A549 (cell line): ENCODE measurements at regions not wholly inside any gene's neighbourhood (a gene's known extent, or its start where the extent isn't known, plus 50 kb on each side); places are given as distances from the start of the nearest gene placed in this dataset.

Source experiments
- ATAC-seq, 2 experiments: fragments of 200-7000 bp in 1 of 2; fragments of >200 bp in 1 of 2; cut with Nextera tagmentation in 1 of 2; cut with Tn5 transposase in 1 of 2; 3 replicates each; pipeline versions ENCODE4 v1.8.0 to v1.9.1; 2018 to 2020; ENCODE audit warnings: mild to moderate bottlenecking in 1 of 2, moderate library complexity in 1 of 2
- CTCF ChIA-PET: fragments of 300-600 bp; sonication (Branson Sonifier 250); formaldehyde crosslinking; extraction: SDS; loops from one replicate; lab custom pipeline; 2021; ENCODE audit warnings: antibody characterized with exemption, inconsistent platforms; lab: Yijun Ruan, JAX
- POLR2A ChIA-PET: fragments of 350-600 bp; formaldehyde crosslinking; extraction: SDS; loops from one replicate; lab custom pipeline; 2021; ENCODE audit warnings: antibody characterized with exemption, inconsistent platforms; lab: Yijun Ruan, JAX
- DNase-seq, 2 experiments: peaks; one replicate each; pipeline versions ENCODE4 v3.0.0 to v3.0.0-alpha.2; 2011 to 2016; ENCODE audit warnings: low read depth in 1 of 2, low spot score in 1 of 2
- FAIRE-seq: peaks from 2 replicates; lab custom pipeline; 2011; peaks lifted over from hg19 to GRCh38; lab: Jason Lieb, UNC
- H3K27ac ChIP-seq, 2 experiments: fragments of >200 bp; sonication (Bioruptor Twin); formaldehyde crosslinking; 3 replicates each; pipeline ENCODE4 v1.5.1; 2016 to 2017
- H3K4me1 ChIP-seq: fragments of >200 bp; sonication (Bioruptor Twin); formaldehyde crosslinking; 3 replicates; pipeline ENCODE4 v1.6.1; 2016
- H3K4me2 ChIP-seq: fragments of >200 bp; sonication (Bioruptor Twin); formaldehyde crosslinking; 3 replicates; pipeline ENCODE4 v1.6.1; 2016
- H3K4me3 ChIP-seq: fragments of >200 bp; sonication (Bioruptor Twin); formaldehyde crosslinking; 3 replicates; pipeline ENCODE4 v1.5.1; 2016
- H3K9me3 ChIP-seq: fragments of >200 bp; sonication (Bioruptor Twin); formaldehyde crosslinking; 3 replicates; pipeline ENCODE4 v1.6.1; 2016
- CBX2 ChIP-seq: fragments of 200-600 bp; sonication (generic); IDR thresholded peaks from 2 replicates; pipeline ENCODE4 v1.6.1; 2016; ENCODE audit warnings: low read depth, mild to moderate bottlenecking, borderline replicate concordance
- CBX8 ChIP-seq: fragments of 200-600 bp; sonication (generic); IDR thresholded peaks from 2 replicates; pipeline ENCODE4 v1.6.1; 2016
- CHD4 ChIP-seq: fragments of 200-600 bp; sonication (generic); IDR thresholded peaks from 2 replicates; pipeline ENCODE4 v1.6.1; 2016; ENCODE audit warnings: antibody characterized with exemption, mild to moderate bottlenecking, borderline replicate concordance
- CTCF ChIP-seq: fragments of >200 bp; sonication (Bioruptor Twin); formaldehyde crosslinking; IDR thresholded peaks from 3 replicates; pipeline ENCODE4 v1.5.1; 2016
- E2F6 ChIP-seq: IDR thresholded peaks from 2 replicates; pipeline ENCODE4 v1.6.1; 2012; ENCODE audit warnings: low read depth, borderline replicate concordance
- EHMT2 ChIP-seq: fragments of 200-600 bp; sonication (generic); IDR thresholded peaks from 2 replicates; pipeline ENCODE4 v1.6.1; 2016; ENCODE audit warnings: antibody characterized with exemption, low read depth, mild to moderate bottlenecking, moderate library complexity
- FOSL2 ChIP-seq, 2 experiments: fragments of 450-650 bp in 1 of 2; fragments of >200 bp in 1 of 2; sonication (Bioruptor Twin) in 1 of 2; formaldehyde crosslinking; IDR thresholded peaks; 2 replicates each; pipeline versions ENCODE4 v1.5.0 to v1.6.1; 2016 to 2020; ENCODE audit warnings: mild to moderate bottlenecking in 1 of 2, moderate library complexity in 1 of 2
- HDAC2 ChIP-seq: fragments of 200-600 bp; sonication (generic); IDR thresholded peaks from 2 replicates; pipeline ENCODE4 v1.6.1; 2016
- HEYL ChIP-seq: fragments of 250-450 bp; sonication (Bioruptor Pico); IDR thresholded peaks from 2 replicates; pipeline ENCODE4 v1.8.0; 2021; ENCODE audit warnings: mild to moderate bottlenecking, moderate library complexity
- HOXA7 ChIP-seq: fragments of 250-450 bp; sonication (Bioruptor Pico); IDR thresholded peaks from 2 replicates; pipeline ENCODE4 v1.5.0; 2020; ENCODE audit warnings: mild to moderate bottlenecking, moderate library complexity
- HOXB5 ChIP-seq: fragments of 250-450 bp; sonication (Bioruptor Pico); IDR thresholded peaks from 2 replicates; pipeline ENCODE4 v1.5.0; 2020; ENCODE audit warnings: mild to moderate bottlenecking, moderate library complexity
- MAFK ChIP-seq: fragments of 450-650 bp; IDR thresholded peaks from 2 replicates; pipeline ENCODE4 v1.6.1; 2014; ENCODE audit not compliant: partially characterized antibody
- MYC ChIP-seq: IDR thresholded peaks from 2 replicates; pipeline ENCODE4 v1.6.1; 2012; ENCODE audit warnings: mild to moderate bottlenecking, inconsistent platforms, low read length, improper control_type of control experiment, borderline replicate concordance
- NR3C1 ChIP-seq: fragments of >200 bp; sonication (Bioruptor Twin); formaldehyde crosslinking; IDR thresholded peaks from 3 replicates; pipeline ENCODE4 v1.6.1; 2017
- PBX3 ChIP-seq: IDR thresholded peaks from 2 replicates; pipeline ENCODE4 v1.6.1; 2012
- PHF8 ChIP-seq: fragments of 200-600 bp; sonication (generic); IDR thresholded peaks from 2 replicates; pipeline ENCODE4 v1.6.1; 2016; ENCODE audit warnings: low read depth, mild to moderate bottlenecking, antibody characterized with exemption, moderate library complexity, borderline replicate concordance
- RARB ChIP-seq: fragments of 250-450 bp; sonication (Bioruptor Pico); IDR thresholded peaks from 2 replicates; pipeline ENCODE4 v1.8.0; 2021; ENCODE audit warnings: mild to moderate bottlenecking, moderate library complexity
- RCOR1 ChIP-seq: fragments of 150-350 bp; IDR thresholded peaks from 2 replicates; pipeline ENCODE4 v1.6.1; 2014; ENCODE audit warnings: antibody characterized with exemption, low read length, low read depth
- REST ChIP-seq: fragments of 200-600 bp; sonication (generic); IDR thresholded peaks from 2 replicates; pipeline ENCODE4 v1.6.1; 2016; ENCODE audit warnings: antibody characterized with exemption, mild to moderate bottlenecking, moderate library complexity
- RNF2 ChIP-seq: fragments of 200-600 bp; sonication (generic); IDR thresholded peaks from 2 replicates; pipeline ENCODE4 v1.6.1; 2016; ENCODE audit warnings: low read depth, mild to moderate bottlenecking, antibody characterized with exemption, moderate library complexity, borderline replicate concordance
- TFCP2L1 ChIP-seq: fragments of 250-450 bp; sonication (Bioruptor Pico); IDR thresholded peaks from 2 replicates; pipeline ENCODE4 v1.5.0; 2021; ENCODE audit warnings: mild to moderate bottlenecking
- ZC3H11A ChIP-seq: fragments of 450-650 bp; IDR thresholded peaks from 2 replicates; pipeline ENCODE4 v1.6.1; 2014; ENCODE audit warnings: antibody characterized with exemption, mild to moderate bottlenecking
- WGBS: methylation state at CpG from one replicate; pipeline ENCODE4 v1.1.6; 2017; ENCODE audit errors: missing lambda C conversion rate; 5-methylcytosine and 5-hydroxymethylcytosine counted together

GRCh38 chr6:47915017-47915416 lies 133.2 kb downstream of the OPN5 start (continued):
- TF ChIP-seq RNF2 (no peak), HDAC2 (no peak)

GRCh38 chr6:47908271-47908670 lies 126.4 kb downstream of the OPN5 start:
- Histone ChIP-seq H3K27ac (no peak overlapping the region), H3K4me1 (no peaks in the 10 kb centered on the region), H3K9me3 (no peaks in the 10 kb centered on the region), H3K4me3 (no peak overlapping the region), H3K4me2 (no peak overlapping the region)
- FAIRE-seq (no peak), ATAC-seq (no peak), DNase-seq (no peak)
- 24% methylated on average over 4 of the region's 4 CpGs for WGBS
- POLR2A ChIA-PET: no interaction called here
- CTCF ChIA-PET: no interaction called here
- no peak for TF ChIP-seq CTCF
- no peak for TF ChIP-seq HOXA7 (CRISPR knock-in tag)
- TF ChIP-seq RARB (CRISPR knock-in tag): no peak

GRCh38 chr6:47905717-47906116 lies 123.9 kb downstream of the OPN5 start:
- ATAC-seq: no peak
- CTCF ChIA-PET: no interaction called here
- POLR2A ChIA-PET: no interaction called here
- DNase-seq: no peak
- no peaks in the 10 kb centered on the region for H3K4me1 ChIP-seq
- H3K4me2 ChIP-seq: no peak overlapping the region
- TF ChIP-seq ZC3H11A (no peak), E2F6 (no peak), NR3C1 (no peak), TFCP2L1 (CRISPR knock-in tag) (no peak)
- H3K9me3 ChIP-seq: no peaks in the 10 kb centered on the region
- WGBS: 5% methylated on average over 2 of the region's 2 CpGs
- H3K4me3 ChIP-seq: no peak overlapping the region
- H3K27ac ChIP-seq: no peak overlapping the region
- FAIRE-seq: no peak

GRCh38 chr6:47897247-47897646 lies 115.4 kb downstream of the OPN5 start:
- TF ChIP-seq ZC3H11A: no peak
- no peak for TF ChIP-seq CBX2
- TF ChIP-seq CBX8: no peak
- no peak for TF ChIP-seq MYC
- no peak for TF ChIP-seq HOXB5
- TF ChIP-seq PHF8: no peak
- no peak for TF ChIP-seq PBX3
- no peak for TF ChIP-seq E2F6
- TF ChIP-seq HEYL (CRISPR knock-in tag): no peak
- no peak for TF ChIP-seq REST
- TF ChIP-seq MAFK: no peak
- no peak for TF ChIP-seq EHMT2
- no peak for TF ChIP-seq RCOR1
- no peak for TF ChIP-seq FOSL2 (IDR thresholded peaks at IDR 0.05)
- TF ChIP-seq FOSL2 (CRISPR knock-in tag; IDR thresholded peaks at IDR 0.05): no peak
- no peak for TF ChIP-seq CHD4
- TF ChIP-seq HDAC2: no peak
- Histone ChIP-seq H3K4me1 (no peaks in the 10 kb centered on the region), H3K27ac (no peak overlapping the region), H3K4me3 (no peak overlapping the region), H3K4me2 (no peak overlapping the region), H3K9me3 (no peaks in the 10 kb centered on the region)
- no peak for FAIRE-seq
- 4% methylated on average over 3 of the region's 3 CpGs for WGBS
- POLR2A ChIA-PET: no interaction called here
- no peak for ATAC-seq
- DNase-seq: no peak
- CTCF ChIA-PET: no interaction called here
